Psoas muscle (tissue), 7 donors: ENCODE measurements at regions not wholly inside any gene's neighbourhood (a gene's known extent, or its start where the extent isn't known, plus 50 kb on each side); places are given as distances from the start of the nearest gene placed in this dataset.

Source experiments
- ATAC-seq, 4 donors: fragments of 200-7000 bp; cut with Tn5 transposase; one replicate each; pipeline ENCODE4 v1.9.1; 2020; ENCODE audit warnings: moderate library complexity in 3 of 4, mild to moderate bottlenecking in 2 of 4
- DNase-seq, 2 donors: peaks; one replicate each; pipeline ENCODE4 v3.0.0-alpha.2; 2020
- H3K27ac ChIP-seq: fragments of 200-600 bp; one replicate; pipeline ENCODE4 v1.8.0; 2022
- H3K27me3 ChIP-seq, 3 donors: fragments of 200-600 bp in 1 of 3; one replicate each; pipeline versions ENCODE4 v1.6.1 to v1.8.0; 2013 to 2022; ENCODE audit warnings: low read length in 2 of 3, mild to moderate bottlenecking in 2 of 3, moderate library complexity in 1 of 3; ENCODE audit not compliant: insufficient read depth in 3 of 3
- H3K36me3 ChIP-seq, 2 donors: fragments of 200-600 bp in 1 of 2; one replicate each; pipeline versions ENCODE4 v1.6.1 to v1.8.0; 2013 to 2022; ENCODE audit warnings: low read depth in 1 of 2, mild to moderate bottlenecking in 1 of 2, moderate library complexity in 1 of 2; ENCODE audit not compliant: insufficient read depth in 1 of 2
- H3K4me1 ChIP-seq: fragments of 200-600 bp; one replicate; pipeline ENCODE4 v1.8.0; 2022
- H3K4me3 ChIP-seq: fragments of 200-600 bp; one replicate; pipeline ENCODE4 v1.8.0; 2022; ENCODE audit warnings: mild to moderate bottlenecking
- H3K9me3 ChIP-seq: fragments of 200-600 bp; one replicate; pipeline ENCODE4 v1.8.0; 2022
- WGBS, 3 donors: extraction: QIAGEN DNeasy Blood & Tissue Kit; methylation state at CpG; one replicate each; pipeline versions ENCODE4 v1.1.6 to v1.1.7; 2013; 5-methylcytosine and 5-hydroxymethylcytosine counted together
- intact Hi-C, 2 donors: fragments of 100-400 bp; cut with DNase I; formaldehyde crosslinking; loops; one replicate each; pipeline versions ENCODE4 v1.11.0 to v1.14.2; 2022
- TF ChIP-seq, protein P1 (sequence below): fragments of 200-600 bp; IDR thresholded peaks from one replicate; pipeline ENCODE4 v1.8.0; 2022; ENCODE audit warnings: antibody characterized with exemption
- donor health status: healthy with polysubstance abuse.
- donor health status: DM: no; HTN: no; CAD: no; lungs with moderate emphysema.
- donor health status: Bipolar disorder and iron deficiency.
- donor health status: healthy.
- donor health status: DM: yes; HTN: yes; CAD: no.
- donor health status: DM: no; HTN: no; CAD: no.
- donor health status: DM: yes; HTN: yes; CAD: no.

DNA sequence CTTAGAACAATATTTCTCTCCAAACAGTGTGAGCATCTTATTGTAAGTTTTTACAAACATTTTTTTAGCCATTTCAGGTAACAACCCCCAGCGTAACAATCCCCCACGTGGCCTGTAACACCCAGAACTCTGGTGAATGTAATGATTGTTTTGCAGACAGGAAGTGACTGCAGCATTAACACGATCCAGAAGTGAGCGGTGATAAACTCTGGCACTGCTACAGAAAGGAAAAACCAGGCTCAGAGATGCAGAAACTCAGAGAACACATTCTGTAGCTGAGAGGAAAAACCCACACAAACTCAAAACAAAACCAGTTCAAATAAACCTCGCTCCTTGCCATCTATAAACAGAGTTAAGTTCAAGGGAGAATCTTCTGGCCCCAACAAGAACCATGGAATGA is 285.7 kb downstream of the FGFR2 start:
- Histone ChIP-seq H3K27ac (no peak overlapping the region), H3K9me3 (no peaks in the 10 kb centered on the region), H3K4me1 (no peaks in the 10 kb centered on the region), H3K36me3 (no peaks in the 10 kb centered on the region), H3K27me3 (no peaks in the 10 kb centered on the region), H3K4me3 (no peak overlapping the region)
- WGBS, 3 donors = 28 to 31% (median 30%) methylated on average over 5 of the region's 5 CpGs
- ATAC-seq = no peak
- TF ChIP-seq, protein P1, sequence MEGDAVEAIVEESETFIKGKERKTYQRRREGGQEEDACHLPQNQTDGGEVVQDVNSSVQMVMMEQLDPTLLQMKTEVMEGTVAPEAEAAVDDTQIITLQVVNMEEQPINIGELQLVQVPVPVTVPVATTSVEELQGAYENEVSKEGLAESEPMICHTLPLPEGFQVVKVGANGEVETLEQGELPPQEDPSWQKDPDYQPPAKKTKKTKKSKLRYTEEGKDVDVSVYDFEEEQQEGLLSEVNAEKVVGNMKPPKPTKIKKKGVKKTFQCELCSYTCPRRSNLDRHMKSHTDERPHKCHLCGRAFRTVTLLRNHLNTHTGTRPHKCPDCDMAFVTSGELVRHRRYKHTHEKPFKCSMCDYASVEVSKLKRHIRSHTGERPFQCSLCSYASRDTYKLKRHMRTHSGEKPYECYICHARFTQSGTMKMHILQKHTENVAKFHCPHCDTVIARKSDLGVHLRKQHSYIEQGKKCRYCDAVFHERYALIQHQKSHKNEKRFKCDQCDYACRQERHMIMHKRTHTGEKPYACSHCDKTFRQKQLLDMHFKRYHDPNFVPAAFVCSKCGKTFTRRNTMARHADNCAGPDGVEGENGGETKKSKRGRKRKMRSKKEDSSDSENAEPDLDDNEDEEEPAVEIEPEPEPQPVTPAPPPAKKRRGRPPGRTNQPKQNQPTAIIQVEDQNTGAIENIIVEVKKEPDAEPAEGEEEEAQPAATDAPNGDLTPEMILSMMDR = no peak
- DNase-seq = no peak
- intact Hi-C loops = no loop called here

DNA sequence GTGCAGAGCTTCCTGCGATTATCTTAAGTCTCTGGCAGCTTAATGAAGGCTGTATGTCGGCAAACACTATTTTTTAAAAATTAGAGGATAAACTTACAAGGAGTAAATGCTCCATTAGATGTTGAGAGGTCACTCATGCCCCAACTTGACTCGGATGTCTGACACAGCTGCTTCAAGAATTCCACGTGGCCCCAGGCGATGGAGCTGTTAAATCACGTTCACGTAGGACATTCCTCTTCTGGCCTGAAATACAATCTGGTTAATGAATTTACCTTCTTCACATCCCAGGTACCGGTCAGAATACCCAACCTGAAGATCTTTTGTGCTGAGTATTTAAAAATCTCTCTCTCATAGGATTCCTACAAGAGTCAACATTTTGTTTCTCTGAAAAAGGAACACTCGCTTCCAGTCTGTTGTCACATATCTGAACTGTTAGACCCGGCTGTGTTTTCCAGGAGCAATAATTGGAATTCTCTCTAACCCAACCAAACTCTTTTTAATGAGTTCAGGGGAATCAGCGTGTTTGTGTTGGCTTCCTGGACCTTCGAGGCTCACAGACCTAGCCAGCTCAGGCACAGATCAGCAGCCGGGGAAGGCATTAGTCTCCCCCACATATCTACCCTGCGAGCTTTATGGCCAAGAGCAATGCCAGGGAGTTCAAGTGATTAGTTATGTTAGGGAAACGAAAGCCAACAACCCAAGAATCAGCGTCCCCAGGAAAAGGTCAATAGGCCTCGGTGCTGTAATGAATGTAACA is 284.9 kb downstream of the FGFR2 start:
- WGBS, 3 donors = 37 to 44% (median 44%) methylated on average over 17 of the region's 17 CpGs

DNA sequence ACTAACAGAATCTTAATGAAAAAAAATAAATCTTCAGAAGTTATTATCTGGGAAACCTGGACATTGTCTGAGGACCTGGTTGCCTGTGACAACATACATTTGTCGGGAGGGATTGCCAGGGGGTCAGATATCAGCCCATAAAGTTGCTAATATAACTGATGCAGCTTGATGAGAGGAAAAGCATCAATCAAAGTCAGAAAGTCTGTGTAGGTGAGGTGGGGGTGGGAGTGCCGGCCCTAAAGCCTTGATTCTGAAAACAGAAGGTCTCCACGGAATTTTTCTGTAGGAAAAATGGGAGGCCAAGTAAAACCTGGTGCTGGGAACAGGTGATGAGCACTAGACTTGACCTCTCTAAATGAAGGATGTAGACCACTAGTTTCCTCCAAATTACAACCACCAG is 281.8 kb downstream of the FGFR2 start:
- Histone ChIP-seq H3K27ac (no peak overlapping the region), H3K4me3 (no peak overlapping the region), H3K36me3 (no peaks in the 10 kb centered on the region), H3K9me3 (no peaks in the 10 kb centered on the region), H3K4me1 (no peaks in the 10 kb centered on the region), H3K27me3 (no peaks in the 10 kb centered on the region)
- TF ChIP-seq, protein P1 = no peak
- ATAC-seq (no peak), DNase-seq (no peak)
- WGBS, 3 donors = 32 to 40% (median 38%) methylated on average over 3 of the region's 3 CpGs
- intact Hi-C loops = no loop called here

More for the DNA sequence above, 284.9 kb downstream of the FGFR2 start:
- Histone ChIP-seq H3K4me1 (no peaks in the 10 kb centered on the region), H3K27me3 (no peaks in the 10 kb centered on the region), H3K36me3 (no peaks in the 10 kb centered on the region), H3K4me3 (no peak overlapping the region), H3K9me3 (no peaks in the 10 kb centered on the region), H3K27ac (no peak overlapping the region)
- TF ChIP-seq, protein P1 = no peak
- ATAC-seq (no peak), DNase-seq (no peak)
- intact Hi-C loops = no loop called here

DNA sequence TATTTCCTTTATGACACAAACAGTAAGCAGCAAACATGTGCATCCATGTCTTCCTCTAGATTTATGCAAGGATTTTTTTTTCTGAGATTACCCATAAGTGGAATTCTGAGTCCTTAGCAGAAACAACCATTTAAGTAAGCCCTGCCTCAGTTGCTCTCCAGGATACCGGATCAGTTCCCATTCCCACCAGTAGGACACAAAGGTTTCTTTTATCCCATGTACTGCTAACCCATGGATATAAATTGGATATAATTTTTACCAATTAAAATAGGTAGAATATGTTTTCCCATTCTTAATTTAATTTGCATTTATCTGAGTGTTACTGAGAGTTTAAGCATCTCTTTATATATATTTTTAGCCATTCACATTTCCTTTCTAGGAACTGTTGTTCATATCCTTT is 280.9 kb downstream of the FGFR2 start:
- Histone ChIP-seq H3K27ac (no peak overlapping the region), H3K9me3 (no peaks in the 10 kb centered on the region), H3K36me3 (no peaks in the 10 kb centered on the region), H3K4me1 (no peaks in the 10 kb centered on the region), H3K27me3 (no peaks in the 10 kb centered on the region), H3K4me3 (no peak overlapping the region)
- intact Hi-C loops = no loop called here
- ATAC-seq (no peak), DNase-seq (no peak)
- WGBS, 3 donors = 82 to 89% (median 83%) methylated on average over 1 of the region's 1 CpG
- TF ChIP-seq, protein P1 = no peak

DNA sequence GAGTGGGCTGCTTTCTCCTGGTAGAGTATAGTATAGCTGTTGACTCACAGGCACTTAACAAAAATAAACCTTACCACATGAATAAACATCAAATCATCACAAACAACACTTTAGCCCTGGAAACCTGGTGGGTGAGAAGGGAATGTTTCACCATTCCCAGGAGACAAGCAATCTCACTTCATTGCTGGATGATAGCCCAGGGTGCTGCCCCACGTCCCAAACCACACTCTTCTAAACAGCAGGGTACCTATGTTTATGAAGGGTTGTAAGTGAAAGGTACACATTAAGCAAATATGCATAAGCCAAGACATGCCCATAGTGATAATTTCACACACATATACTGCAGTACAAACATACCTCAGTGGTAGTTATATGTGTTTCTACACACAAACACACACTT is 276.2 kb downstream of the FGFR2 start:
- Histone ChIP-seq H3K4me3 (no peak overlapping the region), H3K36me3 (no peaks in the 10 kb centered on the region), H3K9me3 (no peaks in the 10 kb centered on the region), H3K27ac (no peak overlapping the region), H3K4me1 (no peaks in the 10 kb centered on the region), H3K27me3 (no peaks in the 10 kb centered on the region)
- 5 to 17% (median 17%) methylated on average over 1 of the region's 1 CpG for WGBS, 3 donors
- intact Hi-C loops = no loop called here
- no peak for DNase-seq
- TF ChIP-seq, protein P1 = no peak
- ATAC-seq = no peak
